ENCODE measurements at regions not wholly inside any gene's neighbourhood (a gene's known extent, or its start where the extent isn't known, plus 50 kb on each side); places are given as distances from the start of the nearest gene placed in this dataset.

DNA sequence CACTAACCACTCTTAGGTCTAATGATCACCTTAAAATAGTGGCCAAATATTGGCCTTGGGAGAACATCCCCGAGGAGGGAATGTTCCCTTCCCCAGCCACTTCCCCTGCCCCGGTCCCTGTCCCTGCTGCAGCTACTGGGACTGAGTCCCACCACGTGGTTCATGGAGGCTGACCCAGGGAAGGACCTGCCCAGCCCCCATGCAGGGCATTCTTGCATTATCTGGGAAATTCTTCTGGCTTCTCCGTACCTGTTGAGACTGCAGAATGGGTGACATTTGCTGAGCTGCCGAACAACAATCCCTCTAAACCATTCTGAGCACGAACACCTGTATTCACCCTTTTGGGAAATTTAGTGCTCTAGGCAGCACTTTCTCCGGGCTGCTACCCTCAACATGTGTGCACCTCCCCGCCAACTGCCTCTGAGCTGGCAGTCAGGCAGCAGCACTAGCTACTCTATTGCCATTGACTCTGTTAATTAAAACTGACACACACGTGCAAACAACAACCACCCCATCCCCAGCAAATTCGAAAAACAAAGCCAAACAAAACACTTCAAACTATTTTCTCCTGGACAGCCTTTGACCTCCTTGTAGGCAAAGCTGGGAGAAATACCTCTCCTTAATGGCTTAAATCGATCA is 567.4 kb upstream of the MKI67 start:
- no peak for FAIRE-seq

DNA sequence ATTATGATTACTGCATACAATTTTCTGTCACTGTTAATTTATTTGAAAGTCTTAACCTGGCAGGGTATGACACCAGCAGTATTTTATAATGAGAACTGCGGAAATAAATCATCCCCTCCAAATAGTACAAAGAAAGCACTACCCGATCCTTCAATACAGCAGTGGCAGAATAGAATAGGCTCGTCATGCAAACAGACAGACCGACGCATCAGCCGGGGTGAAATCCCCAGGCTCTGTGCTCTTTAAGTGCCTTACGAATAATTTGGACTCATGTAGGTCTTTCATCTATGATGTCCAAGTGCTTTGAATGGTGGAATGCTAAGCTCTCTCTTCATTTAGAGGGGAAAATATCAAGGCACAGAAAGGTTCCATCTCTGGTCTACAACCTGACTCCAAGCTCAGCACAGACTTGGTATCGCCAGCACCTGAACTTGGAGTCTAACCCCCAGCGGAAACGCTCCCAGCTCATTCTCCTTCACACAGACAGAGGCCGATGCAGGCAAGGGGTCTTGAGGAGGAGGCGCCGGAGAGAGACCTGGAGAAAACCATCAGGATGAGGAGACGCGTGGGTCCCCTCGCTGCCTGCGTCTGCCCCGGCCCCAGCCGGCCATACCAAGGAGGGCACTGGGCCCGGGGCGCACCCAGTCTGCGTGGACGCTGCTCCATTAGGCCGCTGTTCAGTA is 568.1 kb upstream of the MKI67 start:
- FAIRE-seq, result no peak

GRCh38 chr10:128694851-128695725 is 568.9 kb upstream of the MKI67 start:
- no peak for FAIRE-seq

DNA sequence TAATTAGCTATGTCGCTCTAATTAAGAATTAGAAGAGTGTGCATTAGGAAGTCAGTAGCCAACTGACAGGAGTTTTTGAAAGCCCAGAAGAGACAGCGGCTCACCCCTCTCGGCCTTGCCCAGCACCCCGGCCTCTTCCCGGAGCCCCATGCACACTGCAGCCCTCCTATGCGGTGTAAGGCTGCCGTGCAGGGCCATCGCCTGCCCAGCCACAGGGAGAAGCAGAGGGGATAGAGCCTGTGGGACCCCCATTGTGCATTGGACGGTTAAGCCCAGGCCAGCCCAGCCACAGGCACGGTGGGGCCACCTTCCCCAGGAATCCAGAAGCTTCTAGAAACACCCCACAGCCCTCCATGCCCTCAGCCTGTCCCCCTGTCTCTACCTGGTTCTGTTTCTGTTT is 569.7 kb upstream of the MKI67 start:
- no peak for FAIRE-seq

- no peak for FAIRE-seq
Observed at GRCh38 chr10:128697437-128697836, 571.2 kb upstream of the MKI67 start.

DNA sequence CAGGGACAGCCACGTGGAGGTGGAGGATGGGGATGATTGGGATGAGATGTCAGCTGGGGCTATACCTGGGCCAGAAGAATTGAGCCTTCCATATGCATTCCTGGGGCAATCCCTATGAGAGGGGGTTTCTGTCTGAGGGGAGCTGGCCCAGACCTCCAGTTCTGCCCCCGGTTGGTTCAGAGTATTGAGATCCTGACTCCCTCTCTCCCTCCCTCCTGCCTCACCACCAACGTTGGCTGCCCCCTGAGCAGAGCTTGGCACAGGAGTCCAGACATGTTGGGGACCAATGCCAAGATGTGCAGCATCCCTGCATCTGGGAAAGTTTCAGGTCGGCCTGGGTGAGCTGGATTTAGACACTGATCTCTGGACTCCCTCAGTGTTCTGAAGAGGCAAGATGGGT is 575.2 kb upstream of the MKI67 start:
- no peak for FAIRE-seq

DNA sequence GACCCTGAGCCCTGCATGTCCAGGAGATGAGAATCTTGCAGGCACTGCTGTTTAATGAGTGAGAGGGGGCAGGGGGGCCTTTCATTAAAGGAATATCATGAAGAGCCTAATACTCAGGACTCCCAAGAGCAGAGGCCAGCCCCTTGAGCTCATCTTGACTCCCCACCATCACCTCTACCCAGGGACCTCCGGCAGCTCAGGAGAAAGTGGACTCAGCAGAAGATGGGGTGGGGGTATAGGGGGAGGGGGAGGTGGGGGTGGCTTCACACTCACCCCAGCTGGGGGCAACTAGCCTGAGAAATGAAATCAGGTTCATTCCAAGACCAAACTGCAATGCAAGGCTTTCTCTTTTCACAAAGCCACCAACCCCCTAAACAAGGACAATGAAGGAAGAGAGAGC is 575.6 kb upstream of the MKI67 start:
- no peak for FAIRE-seq

DNA sequence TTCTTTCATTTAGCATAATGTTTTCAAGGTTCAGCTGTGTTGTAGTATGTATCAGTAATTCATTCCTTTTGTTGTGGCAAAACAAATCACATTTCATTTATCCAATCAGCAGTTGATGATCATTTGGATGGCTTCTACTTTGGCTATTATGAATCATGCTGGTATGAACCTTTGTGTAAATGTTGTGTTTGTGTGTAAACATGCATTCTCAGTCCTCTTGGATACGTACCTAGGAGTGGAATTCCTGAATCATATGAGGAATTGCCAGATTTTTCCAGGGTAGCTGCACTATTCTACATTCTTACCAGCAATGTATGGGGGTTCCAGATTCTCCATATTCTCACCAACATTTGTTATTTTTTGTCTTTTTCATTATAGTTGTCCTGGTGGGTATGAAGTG is 578.5 kb upstream of the MKI67 start:
- no peak for FAIRE-seq

- no peak for FAIRE-seq
Observed at GRCh38 chr10:128708182-128708581, 582.0 kb upstream of the MKI67 start.

DNA sequence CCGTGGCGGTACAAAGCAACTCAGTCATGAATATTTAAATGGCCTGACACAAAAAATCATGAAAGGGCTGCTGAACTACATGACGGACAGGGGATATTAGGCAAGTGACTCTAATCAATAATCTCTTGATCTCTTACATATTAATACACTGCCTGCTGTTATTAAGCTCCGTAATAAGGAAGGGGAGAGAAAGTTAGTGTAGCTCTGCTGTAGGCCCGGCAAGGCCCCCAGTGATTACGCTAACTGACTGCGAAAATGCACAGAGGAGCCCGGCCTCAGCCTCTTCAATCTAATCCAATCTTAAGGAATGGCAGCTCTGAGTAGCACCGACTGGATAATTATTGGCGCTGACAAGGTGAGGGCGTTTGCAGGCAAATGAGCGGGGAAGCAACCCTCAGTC is 583.5 kb upstream of the MKI67 start:
- FAIRE-seq, result no peak

GRCh38 chr10:128710098-128710797 is 584.0 kb upstream of the MKI67 start:
- FAIRE-seq, result no peak

- no peak for FAIRE-seq
Observed at GRCh38 chr10:128710798-128711183, 584.6 kb upstream of the MKI67 start.

- no peak for FAIRE-seq
Observed at GRCh38 chr10:128711806-128712205, 585.6 kb upstream of the MKI67 start.

- FAIRE-seq, result no peak
Observed at GRCh38 chr10:128712661-128713400, 586.6 kb upstream of the MKI67 start.

GRCh38 chr10:128713471-128713870 is 587.2 kb upstream of the MKI67 start:
- no peak for FAIRE-seq

- no peak for FAIRE-seq
Observed at GRCh38 chr10:128713874-128714570, 587.8 kb upstream of the MKI67 start.

DNA sequence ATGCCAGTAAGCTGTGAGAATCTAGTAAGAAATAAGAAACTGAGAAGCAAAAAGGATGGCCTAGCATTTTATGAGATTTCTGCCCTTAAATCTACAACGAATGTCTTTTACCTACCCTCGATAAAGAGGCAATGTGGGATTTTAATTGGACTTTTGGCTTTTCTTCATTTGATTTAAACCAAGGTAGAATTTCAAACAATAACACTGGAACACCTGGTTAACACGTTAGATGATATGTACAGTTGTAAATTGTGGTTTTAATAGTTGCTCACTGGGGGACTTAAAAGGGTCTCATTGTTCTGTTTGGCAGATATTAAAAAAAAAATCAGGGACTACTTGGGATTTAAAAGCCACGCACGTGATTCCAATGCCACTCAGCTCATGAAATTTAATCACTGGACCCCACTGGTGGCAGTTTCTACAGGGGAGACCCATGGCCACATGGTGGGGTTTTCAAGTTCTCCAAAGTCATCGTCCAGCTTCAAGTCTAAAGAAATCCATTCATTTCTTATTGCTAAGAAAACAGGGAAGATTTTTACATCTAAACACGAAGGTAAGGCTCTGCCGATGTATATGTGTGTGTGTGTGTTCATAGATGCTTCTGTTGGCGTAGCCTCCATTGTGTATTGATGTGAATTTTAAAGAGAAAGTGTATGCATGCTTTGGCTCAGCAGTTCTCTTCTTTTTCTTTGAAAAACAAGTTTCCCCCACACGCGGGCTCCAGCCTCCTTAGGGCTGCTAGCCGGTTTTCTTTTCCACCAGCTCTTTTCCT is 588.6 kb upstream of the MKI67 start:
- no peak for FAIRE-seq

GRCh38 chr10:128716181-128716580 is 590.0 kb upstream of the MKI67 start:
- no peak for FAIRE-seq

DNA sequence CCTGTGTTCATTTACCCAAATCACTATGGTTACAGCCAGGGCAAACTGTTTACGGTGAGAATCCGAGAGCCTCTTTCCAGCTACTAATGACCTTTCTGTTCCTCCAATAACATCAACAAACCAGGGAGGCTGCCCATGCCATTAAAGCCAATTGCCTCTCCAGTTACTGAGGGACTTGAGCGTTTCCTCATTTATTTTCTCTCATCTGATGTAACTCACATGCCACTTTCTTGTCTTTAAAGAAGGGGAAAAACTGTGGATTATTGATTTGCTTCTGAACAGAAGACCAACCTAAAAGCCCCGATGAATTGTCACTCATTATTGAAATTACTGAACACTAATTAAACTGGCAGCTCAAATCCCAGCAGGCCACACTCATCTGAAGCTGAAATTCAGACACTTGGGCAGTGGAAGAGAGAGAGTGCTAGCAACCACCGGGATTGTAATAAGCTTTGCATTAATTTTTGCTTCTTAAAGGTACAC is 595.8 kb upstream of the MKI67 start:
- no peak for FAIRE-seq

- FAIRE-seq, result no peak
Observed at GRCh38 chr10:128722947-128723346, 596.7 kb upstream of the MKI67 start.

GRCh38 chr10:128723631-128724205 is 597.5 kb upstream of the MKI67 start:
- FAIRE-seq, result no peak

Data from A204.1 (cell line).